AG04449 (cell line): ENCODE measurements at regions not wholly inside any gene's neighbourhood (a gene's known extent, or its start where the extent isn't known, plus 50 kb on each side); places are given as distances from the start of the nearest gene placed in this dataset.
"Not testable (repeated sequence)": the region's sequence is repeated elsewhere in the genome, so short reads cannot be mapped to it uniquely, and the experiment has no call there.

Experiments
- CTCF ChIA-PET: fragments of 350-600 bp; formaldehyde crosslinking; extraction: SDS; loops from one replicate; lab custom pipeline; 2021; ENCODE audit warnings: antibody characterized with exemption; lab: Yijun Ruan, JAX
- POLR2A ChIA-PET: fragments of 400-600, 350-600 bp; formaldehyde crosslinking; extraction: SDS; loops from one replicate; lab custom pipeline; 2020; ENCODE audit warnings: antibody characterized with exemption, inconsistent platforms; lab: Yijun Ruan, JAX
- DNase-seq: peaks from one replicate; pipeline ENCODE4 v3.0.0-alpha.2; 2010; ENCODE audit warnings: low read depth, low spot score
- H3K4me3 ChIP-seq: 2 replicates; pipeline ENCODE4 v1.5.1; 2011; ENCODE audit warnings: low read depth, mild to moderate bottlenecking, control low read depth, low read length
- TF ChIP-seq, protein P1 (sequence below): IDR thresholded peaks from one replicate; pipeline ENCODE4 v1.5.1; 2011; ENCODE audit warnings: mild to moderate bottlenecking, moderate library complexity, low read length, control low read depth, inconsistent platforms; ENCODE audit not compliant: insufficient read depth; ENCODE audit errors: missing control alignments

DNA sequence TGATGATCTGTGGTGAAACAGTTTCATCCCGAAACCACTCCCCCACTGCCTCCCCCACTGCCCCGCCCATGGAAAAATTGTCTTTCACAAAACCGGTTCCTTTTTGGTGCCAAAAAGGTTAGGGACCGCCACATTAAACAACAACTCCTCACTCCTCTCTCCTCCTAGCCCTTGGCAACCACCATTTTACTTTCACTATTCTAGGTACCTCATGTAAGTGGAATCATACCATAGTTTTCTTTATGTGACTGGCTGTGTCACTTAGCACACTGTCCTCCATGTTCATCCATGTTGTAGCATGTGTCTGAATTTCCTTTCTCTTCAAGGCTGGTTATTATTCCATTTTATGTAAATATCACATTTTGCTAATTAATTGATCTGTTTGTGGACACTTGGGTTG lies 99.3 kb downstream of the UTRN start:
- DNase-seq = no peak
- CTCF ChIA-PET = interaction anchor here (1.2 kb wide), 1 partner anchor 95 kb away, joined by 3 read pairs; no protein-coding TSS in a partner anchor
- POLR2A ChIA-PET = no interaction called here
- TF ChIP-seq, protein P1, sequence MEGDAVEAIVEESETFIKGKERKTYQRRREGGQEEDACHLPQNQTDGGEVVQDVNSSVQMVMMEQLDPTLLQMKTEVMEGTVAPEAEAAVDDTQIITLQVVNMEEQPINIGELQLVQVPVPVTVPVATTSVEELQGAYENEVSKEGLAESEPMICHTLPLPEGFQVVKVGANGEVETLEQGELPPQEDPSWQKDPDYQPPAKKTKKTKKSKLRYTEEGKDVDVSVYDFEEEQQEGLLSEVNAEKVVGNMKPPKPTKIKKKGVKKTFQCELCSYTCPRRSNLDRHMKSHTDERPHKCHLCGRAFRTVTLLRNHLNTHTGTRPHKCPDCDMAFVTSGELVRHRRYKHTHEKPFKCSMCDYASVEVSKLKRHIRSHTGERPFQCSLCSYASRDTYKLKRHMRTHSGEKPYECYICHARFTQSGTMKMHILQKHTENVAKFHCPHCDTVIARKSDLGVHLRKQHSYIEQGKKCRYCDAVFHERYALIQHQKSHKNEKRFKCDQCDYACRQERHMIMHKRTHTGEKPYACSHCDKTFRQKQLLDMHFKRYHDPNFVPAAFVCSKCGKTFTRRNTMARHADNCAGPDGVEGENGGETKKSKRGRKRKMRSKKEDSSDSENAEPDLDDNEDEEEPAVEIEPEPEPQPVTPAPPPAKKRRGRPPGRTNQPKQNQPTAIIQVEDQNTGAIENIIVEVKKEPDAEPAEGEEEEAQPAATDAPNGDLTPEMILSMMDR = no peak
- H3K4me3 ChIP-seq = no peak overlapping the region

DNA sequence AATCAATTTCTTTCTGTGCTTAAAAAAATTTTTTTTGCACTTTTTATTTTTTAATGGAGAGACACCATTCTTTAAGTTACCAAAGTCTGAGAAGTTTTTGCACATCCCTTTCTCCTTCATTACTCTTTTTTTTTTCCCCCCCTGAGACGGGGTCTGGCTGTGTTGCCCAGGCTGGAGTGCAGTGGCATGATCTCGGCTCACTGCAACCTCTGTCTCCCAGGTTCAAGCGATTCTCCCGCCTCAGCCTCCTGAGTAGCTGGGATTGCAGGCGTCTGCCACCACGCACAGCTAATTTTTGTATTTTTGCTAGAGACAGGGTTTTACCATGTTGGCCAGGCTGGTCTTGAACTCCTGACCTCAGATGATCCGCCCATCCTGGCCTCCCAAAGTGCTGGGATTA lies 104.3 kb downstream of the UTRN start:
- CTCF ChIA-PET, H3K4me3 ChIP-seq, POLR2A ChIA-PET, DNase-seq: not testable (repeated sequence)

DNA sequence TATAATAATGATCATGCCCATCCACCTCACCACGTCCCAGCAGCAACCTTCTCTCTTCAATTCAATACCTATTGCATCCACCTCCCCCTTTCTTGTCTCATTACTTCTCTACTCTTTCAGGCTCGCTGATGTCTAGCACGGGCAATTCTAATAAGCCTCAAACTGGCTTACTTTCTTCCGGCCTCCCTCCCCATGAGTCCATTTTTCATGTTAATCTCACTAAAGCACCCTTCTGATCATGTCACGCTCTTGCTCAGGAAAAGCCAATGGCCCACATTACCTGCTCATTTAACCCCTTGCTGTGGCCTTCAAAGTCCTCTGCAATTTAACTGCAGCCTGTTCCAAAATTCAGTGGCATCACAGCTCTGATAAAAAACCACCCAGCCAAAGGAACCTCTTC lies 105.1 kb downstream of the UTRN start:
- no peak for DNase-seq
- TF ChIP-seq, protein P1 = no peak
- POLR2A ChIA-PET = no interaction called here
- no peak overlapping the region for H3K4me3 ChIP-seq
- CTCF ChIA-PET = no interaction called here

DNA sequence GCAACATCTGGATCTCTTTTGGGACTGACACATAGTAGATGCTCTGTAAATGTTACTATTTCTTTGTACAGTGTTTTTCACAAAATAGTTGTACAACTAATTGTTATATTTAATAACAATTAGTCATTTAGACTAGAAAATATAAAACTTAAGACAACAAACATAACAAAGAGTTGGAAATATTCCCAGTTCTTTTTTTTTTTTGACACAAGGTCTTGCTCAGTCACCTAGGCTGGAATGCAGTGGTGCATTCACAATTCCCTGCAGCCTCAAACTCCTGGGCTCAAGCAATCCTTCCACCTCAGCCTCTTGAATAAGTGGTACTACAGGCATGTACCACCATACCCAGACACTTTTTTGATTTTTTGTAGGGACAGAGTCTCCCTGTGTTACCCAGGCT lies 105.8 kb downstream of the UTRN start:
- TF ChIP-seq, protein P1 = no peak
- H3K4me3 ChIP-seq = no peak overlapping the region
- ChIA-PET POLR2A (no interaction called here), CTCF (no interaction called here)
- DNase-seq = no peak

DNA sequence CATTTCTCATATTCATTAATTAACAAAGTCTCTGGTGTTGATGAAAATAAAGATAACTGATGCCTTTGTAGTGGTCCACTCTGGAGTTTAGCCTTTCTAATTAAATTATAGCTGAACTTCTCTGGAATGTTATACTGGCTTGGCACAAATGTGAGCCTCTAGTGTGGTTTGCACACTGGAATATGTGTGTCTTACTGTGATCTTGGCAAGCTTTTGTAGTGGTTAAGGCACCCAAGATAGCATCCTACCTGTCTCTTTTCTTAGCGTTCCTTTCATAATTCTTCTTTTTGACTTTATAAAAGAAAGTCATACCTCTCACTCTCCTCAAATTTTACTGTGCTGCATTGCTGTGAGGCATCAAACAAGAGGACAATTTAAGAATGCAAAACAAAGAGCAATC lies 107.4 kb downstream of the UTRN start:
- CTCF ChIA-PET = no interaction called here
- H3K4me3 ChIP-seq = no peak overlapping the region
- TF ChIP-seq, protein P1 = no peak
- POLR2A ChIA-PET = no interaction called here
- no peak for DNase-seq

DNA sequence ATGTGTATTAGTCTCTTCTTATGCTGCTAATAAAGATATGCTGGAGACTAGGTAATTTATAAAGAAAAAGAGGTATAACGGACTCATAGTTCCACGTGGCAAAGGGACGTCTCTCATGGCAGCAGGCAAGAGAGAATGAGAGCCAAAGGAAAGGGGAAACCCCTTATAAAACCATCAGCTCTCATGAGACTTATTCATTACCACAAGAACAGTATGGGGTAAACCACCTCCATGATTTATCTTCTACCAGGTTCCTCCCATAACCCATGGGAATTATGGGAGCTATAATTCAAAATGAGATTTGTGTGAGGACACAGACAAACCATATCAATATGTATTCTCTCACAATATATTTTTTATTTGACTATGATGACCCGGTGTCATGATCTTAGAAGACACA lies 109.1 kb downstream of the UTRN start:
- DNase-seq = no peak
- H3K4me3 ChIP-seq = no peak overlapping the region
- ChIA-PET CTCF (no interaction called here), POLR2A (no interaction called here)
- TF ChIP-seq, protein P1 = no peak

DNA sequence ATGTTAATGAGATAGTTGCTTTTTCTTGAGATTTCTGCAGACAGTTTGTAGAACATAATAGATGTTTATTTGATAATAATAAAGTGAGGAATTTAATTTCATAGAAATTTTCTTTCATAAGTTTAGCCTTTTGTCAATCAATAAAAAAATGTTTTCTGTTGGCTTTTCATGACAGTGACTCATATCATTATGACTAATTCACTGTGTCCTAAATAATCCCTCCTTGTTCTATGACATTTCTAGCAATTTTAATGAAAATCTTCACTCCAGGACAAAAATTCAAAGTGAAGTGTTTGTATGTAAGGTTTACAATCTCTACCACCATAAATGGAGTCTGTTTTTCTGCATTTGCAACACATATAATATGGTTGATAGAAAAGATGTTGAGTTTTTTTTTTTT lies 109.9 kb downstream of the UTRN start:
- ChIA-PET CTCF (no interaction called here), POLR2A (no interaction called here)
- H3K4me3 ChIP-seq = no peak overlapping the region
- no peak for DNase-seq
- TF ChIP-seq, protein P1 = no peak
